Panc1 (cell line): ENCODE measurements at regions not wholly inside any gene's neighbourhood (a gene's known extent, or its start where the extent isn't known, plus 50 kb on each side); places are given as distances from the start of the nearest gene placed in this dataset.

Source experiments
- CTCF ChIP-seq: fragments of 450-650 bp; IDR thresholded peaks from 2 replicates; pipeline ENCODE4 v1.5.1; 2017; ENCODE audit warnings: mild to moderate bottlenecking
- POLR2AphosphoS5 ChIP-seq: IDR thresholded peaks from 2 replicates; pipeline ENCODE4 v1.6.1; 2012; ENCODE audit warnings: mild to moderate bottlenecking, low read depth, low read length, moderate library complexity
- REST ChIP-seq, 2 experiments: IDR thresholded peaks; 2 replicates each; pipeline ENCODE4 v1.6.1; 2011 to 2012; ENCODE audit warnings: low read depth in 2 of 2, control low read depth in 1 of 2, low read length in 1 of 2, mild to moderate bottlenecking in 1 of 2, moderate library complexity in 1 of 2; ENCODE audit not compliant: insufficient read depth in 1 of 2
- TCF7L2 ChIP-seq: IDR thresholded peaks from 2 replicates; pipeline ENCODE4 v1.6.1; 2011; ENCODE audit warnings: mild to moderate bottlenecking, low read depth, low read length, inconsistent platforms

- no peak for TF ChIP-seq CTCF
- TF ChIP-seq POLR2AphosphoS5 = no peak
- TF ChIP-seq TCF7L2 = no peak
- no peak for TF ChIP-seq REST (IDR thresholded peaks at IDR 0.05; ENCODE audit: insufficient read depth in 1 of 2, low read depth in 2 of 2, low read length in 1 of 2)
These were observed 202.8 kb upstream of the MKLN1 start for GRCh38 chr7:131124867-131125266.
